ENCODE measurements at regions not wholly inside any gene's neighbourhood (a gene's known extent, or its start where the extent isn't known, plus 50 kb on each side); places are given as distances from the start of the nearest gene placed in this dataset.

DNA sequence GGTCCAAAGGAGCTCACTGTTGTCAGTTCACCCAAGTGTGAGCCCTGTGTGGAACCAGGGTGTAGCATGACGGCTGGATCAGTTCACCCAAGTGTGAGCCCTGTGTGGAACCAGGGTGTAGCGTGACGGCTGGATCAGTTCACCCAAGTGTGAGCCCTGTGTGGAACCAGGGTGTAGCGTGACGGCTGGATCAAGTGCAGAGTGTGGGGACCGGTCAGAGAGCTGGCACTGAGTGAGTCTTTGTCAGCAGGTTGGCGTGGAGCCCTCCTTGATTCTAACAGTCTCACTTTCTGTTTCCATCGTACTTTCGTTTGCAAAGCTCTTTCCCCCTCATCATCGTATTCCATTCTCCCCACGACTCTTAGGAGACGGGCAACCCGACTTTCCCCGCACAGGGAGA is 57.9 kb upstream of the DLG1 start:
- TF ChIP-seq CTCF (IDR thresholded peaks at IDR 0.05): no peak
- TF ChIP-seq POLR2A (IDR thresholded peaks at IDR 0.05): no peak
